ENCODE measurements at regions not wholly inside any gene's neighbourhood (a gene's known extent, or its start where the extent isn't known, plus 50 kb on each side); places are given as distances from the start of the nearest gene placed in this dataset.

GRCh38 chr5:99129768-99130501 lies 201.1 kb upstream of the CHD1 start:
- TF ChIP-seq CTCF (IDR thresholded peaks at IDR 0.05) (no peak), POLR2A (IDR thresholded peaks at IDR 0.05) (no peak)
